ENCODE measurements at regions not wholly inside any gene's neighbourhood (a gene's known extent, or its start where the extent isn't known, plus 50 kb on each side); places are given as distances from the start of the nearest gene placed in this dataset.

DNA sequence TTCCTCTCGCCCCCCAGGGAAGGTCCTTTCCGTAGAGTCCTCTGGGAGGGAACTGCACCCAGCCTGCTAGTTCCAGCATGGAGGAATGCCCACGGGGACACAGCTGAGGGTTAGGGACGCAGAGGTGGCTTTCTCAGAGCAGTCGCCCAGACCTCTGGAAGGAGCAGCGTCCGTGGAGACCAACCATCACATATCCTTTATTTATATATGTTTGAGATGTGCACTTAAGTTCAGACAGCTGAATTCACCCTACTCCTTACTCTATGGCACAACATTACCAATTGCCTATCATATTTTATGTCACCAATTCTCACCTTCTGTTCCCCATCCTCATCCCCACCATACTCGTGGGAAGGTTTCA lies 305.6 kb upstream of the DIO3 start:
- FAIRE-seq = no peak
- H3K9me3 ChIP-seq (replicated peaks; ENCODE audit: control insufficient read depth, insufficient read depth, low read length) = no peaks in the 10 kb centered on the region

More for the DNA sequence above, 305.6 kb upstream of the DIO3 start:
- Histone ChIP-seq H3K4me1 (ENCODE audit: control insufficient read depth, extremely low read depth, insufficient read depth, low read length) (no peaks in the 10 kb centered on the region), H3K9me1 (replicated peaks; ENCODE audit: control insufficient read depth, extremely low read depth, insufficient read depth, low read length) (no peaks in the 10 kb centered on the region), H3K27me3 (ENCODE audit: control insufficient read depth in 2 of 2, insufficient read depth in 2 of 2, low read length in 2 of 2) (peaks cover 3 to 10% of the 10 kb centered on the region in 2 experiments), H3K4me3 (replicated peaks in 1 of 3; ENCODE audit: insufficient read depth in 1 of 3, low read depth in 1 of 3, low read length in 3 of 3) (no peak overlapping the region), H3K4me2 (ENCODE audit: insufficient read depth, low read length) (no peak overlapping the region), H3K36me3 (ENCODE audit: control insufficient read depth in 2 of 2, extremely low read depth in 1 of 2, insufficient read depth in 2 of 2, low read length in 2 of 2) (no peaks in the 10 kb centered on the region), H3K27ac (ENCODE audit: insufficient read depth, low read depth, low read length) (no peak overlapping the region), H2AFZ (ENCODE audit: low read depth, low read length) (no peak overlapping the region), H3K79me2 (ENCODE audit: control insufficient read depth, insufficient read depth, low read length) (no peaks in the 10 kb centered on the region), H4K20me1 (replicated peaks; ENCODE audit: control insufficient read depth, extremely low read depth, insufficient read depth, low read length) (no peaks in the 10 kb centered on the region), H3K9ac (replicated peaks; ENCODE audit: extremely low read depth, insufficient read depth, low read length) (no peak overlapping the region)
- ChIA-PET POLR2A (no interaction called here), CTCF (interaction anchor here (0.8 kb wide), 1 partner anchor 21 kb away, joined by 3 read pairs; no protein-coding TSS in a partner anchor)
- no peak for DNase-seq (ENCODE audit: low read depth, low spot score)
- dilution Hi-C loops (cut with MboI; ENCODE audit: extremely low pct_ligation_motif_present, low sequenced_read_pairs) = no loop called here
- no TSS peak for BruUV-seq (replicated peaks)
- TF ChIP-seq MYC (IDR thresholded peaks at IDR 0.05; ENCODE audit: low read depth, low read length) (no peak), POLR2AphosphoS5 (IDR thresholded peaks at IDR 0.05; ENCODE audit: insufficient read depth, low read depth, low read length) (no peak), FOS (IDR thresholded peaks at IDR 0.05; ENCODE audit: borderline replicate concordance, insufficient read depth, low read length) (no peak), EZH2 (IDR thresholded peaks at IDR 0.05; ENCODE audit: borderline replicate concordance, low read depth, low read length, severe bottlenecking) (no peak), GATA2 (IDR thresholded peaks at IDR 0.05; ENCODE audit: insufficient read depth, insufficient read length, low read depth, low read length) (no peak), POLR2A (IDR thresholded peaks at IDR 0.05; ENCODE audit: low read depth, low read length) (no peak), JUN (IDR thresholded peaks at IDR 0.05; ENCODE audit: borderline replicate concordance, insufficient read depth, insufficient read length, low read depth) (no peak)
- TF ChIP-seq, protein P1, sequence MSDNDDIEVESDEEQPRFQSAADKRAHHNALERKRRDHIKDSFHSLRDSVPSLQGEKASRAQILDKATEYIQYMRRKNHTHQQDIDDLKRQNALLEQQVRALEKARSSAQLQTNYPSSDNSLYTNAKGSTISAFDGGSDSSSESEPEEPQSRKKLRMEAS (IDR thresholded peaks at IDR 0.05; ENCODE audit: insufficient read depth, insufficient read length) = no peak
- TF ChIP-seq, protein P2, sequence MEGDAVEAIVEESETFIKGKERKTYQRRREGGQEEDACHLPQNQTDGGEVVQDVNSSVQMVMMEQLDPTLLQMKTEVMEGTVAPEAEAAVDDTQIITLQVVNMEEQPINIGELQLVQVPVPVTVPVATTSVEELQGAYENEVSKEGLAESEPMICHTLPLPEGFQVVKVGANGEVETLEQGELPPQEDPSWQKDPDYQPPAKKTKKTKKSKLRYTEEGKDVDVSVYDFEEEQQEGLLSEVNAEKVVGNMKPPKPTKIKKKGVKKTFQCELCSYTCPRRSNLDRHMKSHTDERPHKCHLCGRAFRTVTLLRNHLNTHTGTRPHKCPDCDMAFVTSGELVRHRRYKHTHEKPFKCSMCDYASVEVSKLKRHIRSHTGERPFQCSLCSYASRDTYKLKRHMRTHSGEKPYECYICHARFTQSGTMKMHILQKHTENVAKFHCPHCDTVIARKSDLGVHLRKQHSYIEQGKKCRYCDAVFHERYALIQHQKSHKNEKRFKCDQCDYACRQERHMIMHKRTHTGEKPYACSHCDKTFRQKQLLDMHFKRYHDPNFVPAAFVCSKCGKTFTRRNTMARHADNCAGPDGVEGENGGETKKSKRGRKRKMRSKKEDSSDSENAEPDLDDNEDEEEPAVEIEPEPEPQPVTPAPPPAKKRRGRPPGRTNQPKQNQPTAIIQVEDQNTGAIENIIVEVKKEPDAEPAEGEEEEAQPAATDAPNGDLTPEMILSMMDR (IDR thresholded peaks at IDR 0.05; ENCODE audit: extremely low read depth in 1 of 2, insufficient read depth in 1 of 2, low read depth in 1 of 2, low read length in 2 of 2) = no peak
- intact Hi-C loops (cut with micrococcal nuclease) = no loop called here

Data from endothelial cell of umbilical vein (primary cell).